ENCODE measurements at regions not wholly inside any gene's neighbourhood (a gene's known extent, or its start where the extent isn't known, plus 50 kb on each side); places are given as distances from the start of the nearest gene placed in this dataset.

DNA sequence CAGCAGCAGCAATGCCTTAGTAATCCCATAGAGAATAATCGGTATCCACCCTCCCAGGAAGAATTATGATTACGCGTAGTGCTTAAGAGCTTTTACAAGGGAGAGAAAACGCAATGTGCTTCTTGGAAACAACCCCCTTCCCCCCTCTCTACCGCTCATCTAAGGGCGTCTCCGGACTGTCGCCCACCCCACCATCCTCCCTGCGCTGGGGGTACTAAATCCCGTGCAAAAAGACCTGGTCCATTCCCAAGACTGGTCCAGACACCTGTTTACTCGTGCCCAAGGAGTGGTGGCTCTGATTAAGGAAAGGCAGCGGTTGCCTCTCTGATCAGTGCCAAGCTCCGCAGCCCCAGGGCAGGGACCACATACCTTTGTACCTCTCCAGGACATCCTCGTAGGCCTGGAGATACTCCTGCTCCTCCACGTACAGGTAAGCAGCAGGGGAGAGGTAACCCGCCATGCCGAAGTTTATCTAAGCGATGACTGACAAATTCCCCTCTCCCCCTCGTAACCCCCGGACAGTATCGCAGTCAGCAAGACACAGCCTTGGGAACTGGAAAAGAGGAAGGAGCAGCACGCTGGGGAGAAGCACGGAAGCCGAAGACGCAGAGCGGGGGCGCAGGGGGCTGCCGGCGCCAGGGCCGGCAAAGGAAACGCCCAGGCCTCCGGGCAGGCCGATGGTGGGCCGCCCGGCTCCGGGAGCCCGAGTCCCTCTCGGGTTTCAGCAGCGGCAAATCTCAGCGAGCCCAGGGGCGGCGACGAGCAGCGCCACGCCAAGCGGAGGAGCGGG is 112.0 kb upstream of the BEND6 start:
- TF ChIP-seq, protein P1, sequence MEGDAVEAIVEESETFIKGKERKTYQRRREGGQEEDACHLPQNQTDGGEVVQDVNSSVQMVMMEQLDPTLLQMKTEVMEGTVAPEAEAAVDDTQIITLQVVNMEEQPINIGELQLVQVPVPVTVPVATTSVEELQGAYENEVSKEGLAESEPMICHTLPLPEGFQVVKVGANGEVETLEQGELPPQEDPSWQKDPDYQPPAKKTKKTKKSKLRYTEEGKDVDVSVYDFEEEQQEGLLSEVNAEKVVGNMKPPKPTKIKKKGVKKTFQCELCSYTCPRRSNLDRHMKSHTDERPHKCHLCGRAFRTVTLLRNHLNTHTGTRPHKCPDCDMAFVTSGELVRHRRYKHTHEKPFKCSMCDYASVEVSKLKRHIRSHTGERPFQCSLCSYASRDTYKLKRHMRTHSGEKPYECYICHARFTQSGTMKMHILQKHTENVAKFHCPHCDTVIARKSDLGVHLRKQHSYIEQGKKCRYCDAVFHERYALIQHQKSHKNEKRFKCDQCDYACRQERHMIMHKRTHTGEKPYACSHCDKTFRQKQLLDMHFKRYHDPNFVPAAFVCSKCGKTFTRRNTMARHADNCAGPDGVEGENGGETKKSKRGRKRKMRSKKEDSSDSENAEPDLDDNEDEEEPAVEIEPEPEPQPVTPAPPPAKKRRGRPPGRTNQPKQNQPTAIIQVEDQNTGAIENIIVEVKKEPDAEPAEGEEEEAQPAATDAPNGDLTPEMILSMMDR (conservative IDR thresholded peaks at IDR 0.05): no peak

GRCh38 chr6:56841751-56842150 is 113.2 kb upstream of the BEND6 start:
- peak overlapping the region; percentile 91; the same call in 1 of the 2 replicates for H3K27ac ChIP-seq
- TF ChIP-seq, protein P1 (conservative IDR thresholded peaks at IDR 0.05): no peak

More for the DNA sequence above, 112.0 kb upstream of the BEND6 start:
- peak overlapping the region; percentile 91 for H3K27ac ChIP-seq

GRCh38 chr6:56841381-56841749 is 113.5 kb upstream of the BEND6 start:
- TF ChIP-seq, protein P1 (conservative IDR thresholded peaks at IDR 0.05): no peak
- H3K27ac ChIP-seq: no peak overlapping the region

DNA sequence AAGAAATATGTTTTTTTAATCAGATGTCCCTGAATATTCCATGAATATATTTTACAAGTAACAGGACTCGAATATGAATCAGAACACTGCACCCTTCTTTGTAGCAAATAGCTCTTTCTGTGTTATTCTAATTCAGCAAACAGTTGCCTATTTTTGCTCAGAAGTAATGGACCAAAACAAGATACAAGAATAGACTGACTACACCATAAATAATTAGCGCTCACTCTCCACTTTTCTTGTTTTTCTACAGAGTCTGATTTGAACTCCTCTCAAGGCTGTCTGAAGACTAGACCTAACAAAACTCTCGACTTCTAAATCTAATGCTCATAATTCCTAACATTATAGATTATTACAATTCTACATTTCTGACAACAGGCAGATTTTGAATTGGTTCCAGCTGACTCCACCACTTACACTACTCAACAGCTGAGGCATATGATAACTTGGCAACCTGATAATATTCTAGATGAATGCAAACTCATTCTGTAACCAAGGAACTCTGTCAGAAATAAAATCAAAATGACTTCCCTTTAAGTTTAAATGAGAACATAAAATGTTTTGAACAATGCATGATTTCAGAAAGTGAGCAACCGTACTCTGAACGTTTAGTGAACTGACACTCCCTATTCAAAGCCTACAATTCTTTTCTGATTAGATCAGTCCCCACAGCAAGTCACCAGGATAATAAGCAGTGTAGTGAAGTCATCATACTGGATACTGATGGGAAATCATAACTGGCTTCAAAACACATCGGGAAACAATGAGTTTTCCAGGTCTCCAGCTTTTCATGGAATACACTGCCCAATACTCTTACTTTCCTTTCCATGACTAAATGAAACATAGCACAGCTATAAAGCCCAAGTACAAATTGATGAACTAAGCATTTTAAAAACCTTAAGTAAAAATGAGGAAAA is 114.2 kb upstream of the BEND6 start:
- H3K27ac ChIP-seq: no peak overlapping the region
- TF ChIP-seq, protein P1 (conservative IDR thresholded peaks at IDR 0.05): no peak

GRCh38 chr6:56839533-56840183 is 115.2 kb upstream of the BEND6 start:
- TF ChIP-seq, protein P1 (conservative IDR thresholded peaks at IDR 0.05): no peak
- no peak overlapping the region for H3K27ac ChIP-seq

DNA sequence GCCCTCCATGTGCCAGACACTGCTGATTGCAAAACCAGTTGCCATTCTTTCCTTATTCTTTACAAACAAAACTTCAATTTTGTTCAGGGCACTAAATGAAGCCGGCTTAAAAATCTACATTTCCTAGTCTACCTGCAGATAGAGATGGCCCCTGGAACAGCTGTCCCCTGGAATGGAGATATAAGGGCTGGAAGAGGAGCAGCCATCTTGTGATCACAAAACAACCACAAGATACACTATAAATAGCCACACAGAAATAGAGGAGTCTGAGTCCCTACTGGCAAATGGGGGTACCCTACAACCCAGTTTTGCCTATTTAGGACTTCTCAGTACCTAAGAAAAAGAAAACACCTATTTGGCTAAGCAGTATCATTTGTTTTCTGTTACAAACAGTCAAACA is 115.9 kb upstream of the BEND6 start:
- TF ChIP-seq, protein P1 (conservative IDR thresholded peaks at IDR 0.05): no peak
- no peak overlapping the region for H3K27ac ChIP-seq

Data from VCaP (cell line).